Mammary epithelial cell (primary cell): ENCODE measurements at regions not wholly inside any gene's neighbourhood (a gene's known extent, or its start where the extent isn't known, plus 50 kb on each side); places are given as distances from the start of the nearest gene placed in this dataset.

Source experiments
- EZH2 ChIP-seq: IDR thresholded peaks from 2 replicates; pipeline ENCODE4 v1.6.1; 2012; ENCODE audit warnings: low read length, inconsistent platforms, borderline replicate concordance
- TF ChIP-seq, protein P1 (sequence below), 2 donors: IDR thresholded peaks in 1 of 2; conservative IDR thresholded peaks in 1 of 2; 2 replicates each; pipeline ENCODE4 v1.5.1; 2011 to 2012; ENCODE audit warnings: inconsistent platforms in 2 of 2, low read length in 2 of 2, mild to moderate bottlenecking in 2 of 2, control low read depth in 1 of 2, low read depth in 1 of 2; ENCODE audit not compliant: insufficient read depth in 1 of 2; ENCODE audit errors: extremely low read depth in 1 of 2

DNA sequence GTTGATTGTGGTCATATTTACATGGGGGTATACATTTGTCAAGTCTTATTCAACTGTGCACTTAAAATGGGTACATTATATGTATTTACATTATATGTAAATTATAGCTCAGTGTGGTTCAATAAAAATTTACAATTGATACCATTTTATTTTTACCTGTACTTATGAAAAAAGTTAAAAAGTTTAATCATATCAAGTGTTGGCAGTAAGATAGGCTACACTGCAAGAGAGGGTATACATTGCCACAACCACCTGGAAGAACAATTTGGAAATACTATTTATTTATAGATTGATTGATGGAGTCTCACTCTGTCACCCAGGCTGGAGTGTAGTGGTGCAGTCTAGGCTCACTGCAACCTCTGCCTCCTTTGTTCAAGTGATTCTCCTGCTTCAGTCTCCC is 453.3 kb downstream of the XYLT1 start:
- TF ChIP-seq, protein P1, sequence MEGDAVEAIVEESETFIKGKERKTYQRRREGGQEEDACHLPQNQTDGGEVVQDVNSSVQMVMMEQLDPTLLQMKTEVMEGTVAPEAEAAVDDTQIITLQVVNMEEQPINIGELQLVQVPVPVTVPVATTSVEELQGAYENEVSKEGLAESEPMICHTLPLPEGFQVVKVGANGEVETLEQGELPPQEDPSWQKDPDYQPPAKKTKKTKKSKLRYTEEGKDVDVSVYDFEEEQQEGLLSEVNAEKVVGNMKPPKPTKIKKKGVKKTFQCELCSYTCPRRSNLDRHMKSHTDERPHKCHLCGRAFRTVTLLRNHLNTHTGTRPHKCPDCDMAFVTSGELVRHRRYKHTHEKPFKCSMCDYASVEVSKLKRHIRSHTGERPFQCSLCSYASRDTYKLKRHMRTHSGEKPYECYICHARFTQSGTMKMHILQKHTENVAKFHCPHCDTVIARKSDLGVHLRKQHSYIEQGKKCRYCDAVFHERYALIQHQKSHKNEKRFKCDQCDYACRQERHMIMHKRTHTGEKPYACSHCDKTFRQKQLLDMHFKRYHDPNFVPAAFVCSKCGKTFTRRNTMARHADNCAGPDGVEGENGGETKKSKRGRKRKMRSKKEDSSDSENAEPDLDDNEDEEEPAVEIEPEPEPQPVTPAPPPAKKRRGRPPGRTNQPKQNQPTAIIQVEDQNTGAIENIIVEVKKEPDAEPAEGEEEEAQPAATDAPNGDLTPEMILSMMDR (conservative IDR thresholded peaks at IDR 0.05 in 1 of 2, IDR thresholded peaks at IDR 0.05 in 1 of 2; ENCODE audit: extremely low read depth in 1 of 2, insufficient read depth in 1 of 2, low read depth in 1 of 2, low read length in 2 of 2) = no peak
- no peak for TF ChIP-seq EZH2
